ENCODE measurements at regions not wholly inside any gene's neighbourhood (a gene's known extent, or its start where the extent isn't known, plus 50 kb on each side); places are given as distances from the start of the nearest gene placed in this dataset.

DNA sequence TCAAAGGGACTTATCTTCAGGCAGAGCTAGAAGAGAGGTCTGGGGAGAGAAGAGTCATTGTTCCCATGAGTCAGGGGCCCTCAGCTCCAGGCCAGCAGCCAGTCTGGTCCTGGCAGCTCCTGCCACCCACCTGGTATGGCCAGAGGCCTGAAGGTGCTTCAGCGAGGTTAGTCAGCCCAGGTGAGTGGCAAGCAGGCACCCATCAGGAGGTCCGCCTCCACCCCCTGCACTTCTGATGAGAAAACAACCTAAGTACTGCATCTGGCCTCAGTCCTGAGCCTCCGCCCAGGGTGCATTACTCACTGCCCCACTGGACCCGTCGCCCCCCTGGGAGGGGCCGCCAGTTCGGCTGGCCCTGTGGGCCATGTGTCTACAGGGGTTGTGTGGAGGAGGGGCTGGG, 130.2 kb downstream of the INHBB start:
- Histone ChIP-seq H4K5ac (ENCODE audit: insufficient read length, low read depth, low read length) (no peak overlapping the region), H2AK5ac (ENCODE audit: low read depth, low read length) (no peak overlapping the region), H3K4me1 (replicated peaks in 1 of 4; ENCODE audit: control insufficient read depth in 3 of 4, insufficient read depth in 4 of 4, low read length in 3 of 4) (no peaks in the 10 kb centered on the region), H3K4me2 (ENCODE audit: insufficient read depth in 1 of 2, low read depth in 2 of 2, low read length in 2 of 2) (no peak overlapping the region), H3K27me3 (replicated peaks in 1 of 4; ENCODE audit: control insufficient read depth in 3 of 4, extremely low read depth in 1 of 4, insufficient read depth in 3 of 4, low read length in 3 of 4) (peaks cover 9 to 57% (median 48%) of the 10 kb centered on the region in 4 experiments), H2BK12ac (ENCODE audit: low read depth, low read length) (no peak overlapping the region), H2AFZ (ENCODE audit: low read length) (no peak overlapping the region), H3K27ac (ENCODE audit: low read depth, low read length) (no peak overlapping the region), H3K4ac (replicated peaks; ENCODE audit: insufficient read length, low read depth, low read length) (no peak overlapping the region), H3K4me3 (ENCODE audit: extremely low read depth in 1 of 4, insufficient read depth in 2 of 4, low read depth in 3 of 4, low read length in 4 of 4) (no peak overlapping the region), H3K9me3 (ENCODE audit: insufficient read depth in 2 of 2, low read depth in 1 of 2, low read length in 1 of 2) (0 out of 4 replicates have a peak, but pooled peaks cover 0 to 7% of the 10 kb centered on the region in 2 experiments), H3K9ac (replicated peaks in 1 of 4; ENCODE audit: extremely low read depth in 1 of 4, low read depth in 3 of 4, low read length in 3 of 4) (no peak overlapping the region), H2BK120ac (replicated peaks; ENCODE audit: low read depth, low read length) (no peak overlapping the region), H3K56ac (replicated peaks; ENCODE audit: insufficient read length, low read depth, low read length) (no peak overlapping the region), H2BK5ac (ENCODE audit: low read depth, low read length) (no peak overlapping the region), H3K79me1 (ENCODE audit: low read depth, low read length) (no peaks in the 10 kb centered on the region), H3K79me2 (ENCODE audit: control insufficient read depth in 1 of 2, insufficient read depth in 2 of 2, low read length in 2 of 2) (no peaks in the 10 kb centered on the region), H4K91ac (replicated peaks; ENCODE audit: insufficient read length, low read length) (no peak overlapping the region), H4K20me1 (replicated peaks in 1 of 2; ENCODE audit: control insufficient read depth in 1 of 2, insufficient read depth in 2 of 2, low read length in 2 of 2) (peaks cover 0 to 8% of the 10 kb centered on the region in 2 experiments), H2BK20ac (ENCODE audit: low read length) (no peak overlapping the region), H3K36me3 (ENCODE audit: control insufficient read depth in 2 of 4, insufficient read depth in 4 of 4, low read length in 3 of 4) (no peaks in the 10 kb centered on the region), H3K23me2 (ENCODE audit: low read depth, low read length) (peaks cover 4% of the 10 kb centered on the region; the same call in 1 of the 2 replicates), H3K23ac (ENCODE audit: insufficient read length) (no peak overlapping the region), H2BK15ac (ENCODE audit: low read length) (no peak overlapping the region), H3K14ac (ENCODE audit: insufficient read length) (no peak overlapping the region), H4K8ac (ENCODE audit: extremely low read depth, insufficient read depth, low read length) (no peak overlapping the region), H3K18ac (ENCODE audit: extremely low read depth, low read length) (no peak overlapping the region)
- TF ChIP-seq KDM4A (IDR thresholded peaks at IDR 0.05; ENCODE audit: low read depth, low read length, severe bottlenecking), result no peak
- TF ChIP-seq TAF7 (optimal IDR thresholded peaks at IDR 0.05; ENCODE audit: borderline replicate concordance, low read depth, low read length), result no peak
- no peak for TF ChIP-seq FOSL1 (IDR thresholded peaks at IDR 0.05; ENCODE audit: insufficient read depth, low read depth, low read length)
- TF ChIP-seq RNF2 (IDR thresholded peaks at IDR 0.05; ENCODE audit: borderline replicate concordance, low read depth, low read length, missing control alignments, poor library complexity, severe bottlenecking), result no peak
- no peak for TF ChIP-seq TEAD4 (IDR thresholded peaks at IDR 0.05; ENCODE audit: low read depth, low read length)
- no peak for TF ChIP-seq RAD21 (IDR thresholded peaks at IDR 0.05 in 1 of 2, conservative IDR thresholded peaks at IDR 0.05 in 1 of 2; ENCODE audit: low read depth in 2 of 2, low read length in 2 of 2)
- no peak for TF ChIP-seq CEBPB (IDR thresholded peaks at IDR 0.05; ENCODE audit: low read depth, low read length)
- no peak for TF ChIP-seq TBP (IDR thresholded peaks at IDR 0.05; ENCODE audit: low read depth, low read length)
- TF ChIP-seq SIRT6 (IDR thresholded peaks at IDR 0.05; ENCODE audit: low read length), result no peak
- TF ChIP-seq POLR2A (IDR thresholded peaks at IDR 0.05; ENCODE audit: control extremely low read depth in 1 of 2, low read depth in 2 of 2, low read length in 2 of 2), result no peak
- TF ChIP-seq NANOG (IDR thresholded peaks at IDR 0.05; ENCODE audit: insufficient read depth, low read depth, low read length, poor library complexity, severe bottlenecking), result no peak
- no peak for TF ChIP-seq ASH2L (IDR thresholded peaks at IDR 0.05; ENCODE audit: low read length)
- no peak for TF ChIP-seq HDAC2 (IDR thresholded peaks at IDR 0.05; ENCODE audit: borderline replicate concordance in 1 of 2, low read depth in 2 of 2, low read length in 2 of 2)
- DNase-seq (ENCODE audit: low read depth in 1 of 2, low spot score in 2 of 2) (no peak), FAIRE-seq (no peak)
- WGBS, 2 experiments (ENCODE audit: extremely low coverage in 1 of 2, insufficient coverage in 1 of 2, insufficient read length in 1 of 2, insufficient replicate concordance in 2 of 2, low coverage in 1 of 2, low lambda C conversion rate in 2 of 2, missing lambda C conversion rate in 1 of 2), result 91% methylated on average over 7 of the region's 7 CpGs; no CpG with 5 or more reads in 1 of the 2 experiments
- CTCF ChIA-PET (ENCODE audit: partially characterized antibody), result interaction anchor here (0.6 to 1.7 kb wide), 4 partner anchors 22 to 77 kb away, joined by 3 to 6 read pairs (median 3); no protein-coding TSS in a partner anchor
- POLR2A ChIA-PET (ENCODE audit: partially characterized antibody), result no interaction called here
